HepG2 (cell line): ENCODE measurements at regions not wholly inside any gene's neighbourhood (a gene's known extent, or its start where the extent isn't known, plus 50 kb on each side); places are given as distances from the start of the nearest gene placed in this dataset.
A peak's percentile ranks its signal among the peaks of the same experiment; 100 is the strongest.

Source experiments
- ATAC-seq: fragments of 200-7000 bp; cut with Tn5 transposase; 3 replicates; pipeline ENCODE4 v1.9.1; 2020; ENCODE audit warnings: mild to moderate bottlenecking, moderate library complexity
- BruUV-seq: library from RNA; stranded (reverse); fragments of 400-500 nt; replicated peaks from 2 replicates; lab custom pipeline; 2021; lab: Mats Ljungman, UMichigan
- CTCF ChIA-PET: fragments of 300-600 bp; formaldehyde crosslinking; extraction: SDS; loops from one replicate; lab custom pipeline; 2021; ENCODE audit warnings: low total read pairs, inconsistent platforms, low intra/inter-chr PET ratio; lab: Yijun Ruan, JAX
- POLR2A ChIA-PET: fragments of 350-600 bp; sonication (Branson Sonifier 250); formaldehyde crosslinking; loops from one replicate; lab custom pipeline; 2020; ENCODE audit warnings: antibody characterized with exemption, inconsistent platforms; lab: Yijun Ruan, JAX
- DNase-seq: peaks from one replicate; pipeline ENCODE4 v3.0.0-alpha.2; 2015; ENCODE audit warnings: low spot score
- FAIRE-seq: peaks from 3 replicates; lab custom pipeline; 2011; peaks lifted over from hg19 to GRCh38; lab: Jason Lieb, UNC
- H2AFZ ChIP-seq: one replicate; pipeline ENCODE4 v1.6.1; 2011; ENCODE audit warnings: low read length, inconsistent platforms
- H3K27ac ChIP-seq: fragments of 300-600 bp; 3 replicates; pipeline ENCODE4 v1.8.0; 2011; ENCODE audit warnings: mixed run types, mild to moderate bottlenecking, mixed read lengths, low read length, inconsistent platforms; ENCODE audit not compliant: insufficient read depth; ENCODE audit errors: extremely low read length
- H3K27me3 ChIP-seq, 2 experiments: fragments of 200-600 bp in 1 of 2; 2 replicates in 1 of 2; 3 replicates in 1 of 2; pipeline versions ENCODE4 v1.6.0 to v1.8.0; 2011; ENCODE audit warnings: low read length in 2 of 2, mild to moderate bottlenecking in 2 of 2, moderate library complexity in 2 of 2, inconsistent platforms in 1 of 2; ENCODE audit not compliant: insufficient read depth in 2 of 2, control insufficient read depth in 1 of 2
- H3K36me3 ChIP-seq, 2 experiments: fragments of 200-600 bp in 1 of 2; replicated peaks in 1 of 2; 2 replicates in 1 of 2; 3 replicates in 1 of 2; pipeline versions ENCODE4 v1.5.1 to v1.8.0; 2011; ENCODE audit warnings: low read length in 2 of 2, inconsistent platforms in 1 of 2; ENCODE audit not compliant: insufficient read depth in 2 of 2, control insufficient read depth in 1 of 2
- H3K4me1 ChIP-seq: 2 replicates; pipeline ENCODE4 v1.5.1; 2012; ENCODE audit warnings: low read length, inconsistent platforms; ENCODE audit not compliant: insufficient read depth
- H3K4me2 ChIP-seq: 2 replicates; pipeline ENCODE4 v1.6.0; 2011; ENCODE audit warnings: low read depth, low read length, inconsistent platforms
- H3K4me3 ChIP-seq, 3 experiments: fragments of 200-600 bp in 1 of 3; sonication (generic), shearing (Covaris generic) in 1 of 3; replicated peaks in 1 of 3; 2 replicates each; pipeline ENCODE4 v1.5.1; 2011 to 2016; ENCODE audit warnings: low read length in 3 of 3, inconsistent platforms in 2 of 3, low read depth in 2 of 3, mild to moderate bottlenecking in 2 of 3, control low read depth in 1 of 3, mixed read lengths in 1 of 3; ENCODE audit not compliant: insufficient read depth in 1 of 3
- H3K79me2 ChIP-seq: one replicate; pipeline ENCODE4 v1.6.1; 2011; ENCODE audit warnings: low read length, inconsistent platforms; ENCODE audit not compliant: insufficient read depth
- H3K9ac ChIP-seq: 2 replicates; pipeline ENCODE4 v1.6.0; 2011; ENCODE audit warnings: mild to moderate bottlenecking, low read depth, low read length, inconsistent platforms; ENCODE audit not compliant: insufficient read depth
- H3K9me3 ChIP-seq: 2 replicates; pipeline ENCODE4 v1.5.1; 2012; ENCODE audit warnings: mild to moderate bottlenecking, low read length
- H4K20me1 ChIP-seq: 2 replicates; pipeline ENCODE4 v1.6.0; 2011; ENCODE audit warnings: inconsistent platforms, mild to moderate bottlenecking, low read length, moderate library complexity; ENCODE audit not compliant: insufficient read depth
- CCAR2 ChIP-seq: fragments of 200-400 bp; formaldehyde crosslinking; optimal IDR thresholded peaks from 2 replicates; pipeline ENCODE3; 2018; ENCODE audit warnings: low read depth, mild to moderate bottlenecking, low read length, moderate library complexity
- CEBPB ChIP-seq: IDR thresholded peaks from 2 replicates; pipeline ENCODE4 v1.6.1; 2011; ENCODE audit warnings: low read depth, low read length, improper control_type of control experiment, borderline replicate concordance
- MAFK ChIP-seq, 2 experiments: IDR thresholded peaks in 1 of 2; conservative IDR thresholded peaks in 1 of 2; 2 replicates each; pipeline ENCODE4 v1.6.1; 2011; ENCODE audit warnings: improper control_type of control experiment in 2 of 2, low read length in 2 of 2
- SP2 ChIP-seq: sonication (generic); formaldehyde crosslinking; IDR thresholded peaks from 2 replicates; pipeline ENCODE4 v1.5.1; 2020; ENCODE audit warnings: mild to moderate bottlenecking, missing genetic modification reagents
- ZNF205 ChIP-seq: IDR thresholded peaks from 2 replicates; pipeline ENCODE4 v1.6.1; 2018; ENCODE audit warnings: missing biosample characterization, missing genetic modification reagents
- ZNF350 ChIP-seq: sonication (generic); formaldehyde crosslinking; IDR thresholded peaks from 2 replicates; pipeline ENCODE4 v1.4.0; 2020; ENCODE audit warnings: mild to moderate bottlenecking, low read depth, missing genetic modification reagents, borderline replicate concordance
- WGBS: methylation state at CpG from one replicate; pipeline ENCODE4 v1.1.6; 2017; ENCODE audit warnings: low lambda C conversion rate; 5-methylcytosine and 5-hydroxymethylcytosine counted together
- in situ Hi-C: cut with HindIII; loops from 2 replicates; pipeline ENCODE4 v1.10.0; 2017; ENCODE audit warnings: low pct_unique_long_range_greater_than_20kb; ENCODE audit not compliant: extremely low pct_ligation_motif_present
- intact Hi-C: fragments of 100-400 bp; cut with micrococcal nuclease; formaldehyde crosslinking; loops from one replicate; pipeline ENCODE4 v1.10.0; 2022; ENCODE audit not compliant: unreplicated experiment
- TF ChIP-seq, protein P1 (sequence below): sonication (generic); formaldehyde crosslinking; IDR thresholded peaks from 2 replicates; pipeline ENCODE4 v1.4.0; 2020; ENCODE audit warnings: missing genetic modification reagents, borderline replicate concordance
- TF ChIP-seq, protein P2 (sequence below): sonication (generic); formaldehyde crosslinking; IDR thresholded peaks from 2 replicates; pipeline ENCODE4 v1.4.0; 2020; ENCODE audit warnings: mild to moderate bottlenecking, missing genetic modification reagents
- TF ChIP-seq, protein P3 (sequence below): sonication (generic); formaldehyde crosslinking; IDR thresholded peaks from 2 replicates; pipeline ENCODE4 v1.4.0; 2020; ENCODE audit warnings: missing genetic modification reagents, borderline replicate concordance

DNA sequence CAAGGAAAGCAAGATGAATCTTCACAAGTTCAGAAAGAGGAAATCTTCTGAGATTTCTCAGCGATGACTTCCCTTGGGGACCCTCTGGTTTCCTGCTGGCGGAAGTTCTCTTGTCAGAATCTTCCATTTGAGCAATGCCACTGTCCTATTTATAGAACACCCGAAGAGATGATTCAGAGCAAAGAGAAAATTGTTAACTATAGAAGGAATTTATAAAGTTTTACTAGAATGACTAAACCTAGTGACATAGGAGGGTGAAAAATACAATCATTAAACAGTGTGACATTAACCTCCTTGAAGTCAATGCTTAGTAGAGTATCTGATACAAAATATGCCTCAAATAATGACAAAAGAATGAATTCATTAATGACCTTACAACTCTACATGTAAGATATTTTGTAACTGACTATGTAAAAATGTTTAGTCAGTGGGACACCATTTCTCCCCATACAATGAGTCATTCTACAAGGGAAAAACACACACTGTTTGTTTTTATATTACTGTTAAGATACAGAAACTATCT lies 206.5 kb upstream of the CNTNAP2 start (continued):
- TF ChIP-seq ZNF205 (CRISPR knock-in tag) (no peak), ZNF350 (CRISPR knock-in tag) (no peak)

DNA sequence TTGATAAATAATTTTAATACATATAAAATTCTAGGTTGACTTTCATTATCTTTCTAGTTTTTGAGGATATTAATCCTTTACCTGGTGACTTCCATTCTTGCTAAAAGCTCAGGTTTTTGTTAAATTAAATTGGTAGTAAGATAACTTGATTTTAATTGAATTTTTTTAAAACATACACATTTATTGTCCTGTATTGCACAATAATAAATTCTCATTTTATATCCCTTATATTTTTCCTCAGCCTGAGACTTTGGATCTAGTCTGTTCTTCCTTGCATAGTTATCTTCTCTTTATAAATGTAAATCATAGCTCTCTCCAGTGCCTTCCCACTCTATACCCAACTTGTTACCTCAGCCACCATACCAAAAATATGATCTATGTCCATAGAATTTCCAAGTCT lies 212.9 kb upstream of the CNTNAP2 start:
- no peak overlapping the region for H3K4me2 ChIP-seq
- H3K9me3 ChIP-seq = peaks cover 92% of the 10 kb centered on the region
- intact Hi-C loops = no loop called here
- H4K20me1 ChIP-seq = no peaks in the 10 kb centered on the region
- CTCF ChIA-PET = no interaction called here
- POLR2A ChIA-PET = no interaction called here
- BruUV-seq = no TSS peak
- no peak overlapping the region for H3K4me3 ChIP-seq
- no peak overlapping the region for H3K9ac ChIP-seq
- no peak overlapping the region for H3K27ac ChIP-seq
- H2AFZ ChIP-seq = no peak overlapping the region
- ATAC-seq (no peak), DNase-seq (no peak), FAIRE-seq (no peak)
- TF ChIP-seq CEBPB (0 out of 2 replicates have a peak, but pooled peaks have one; percentile 29), SP2 (CRISPR knock-in tag) (no peak)
- H3K4me1 ChIP-seq = no peaks in the 10 kb centered on the region
- H3K36me3 ChIP-seq = no peaks in the 10 kb centered on the region
- in situ Hi-C loops = no loop called here
- no peaks in the 10 kb centered on the region for H3K27me3 ChIP-seq
- H3K79me2 ChIP-seq = no peaks in the 10 kb centered on the region

DNA sequence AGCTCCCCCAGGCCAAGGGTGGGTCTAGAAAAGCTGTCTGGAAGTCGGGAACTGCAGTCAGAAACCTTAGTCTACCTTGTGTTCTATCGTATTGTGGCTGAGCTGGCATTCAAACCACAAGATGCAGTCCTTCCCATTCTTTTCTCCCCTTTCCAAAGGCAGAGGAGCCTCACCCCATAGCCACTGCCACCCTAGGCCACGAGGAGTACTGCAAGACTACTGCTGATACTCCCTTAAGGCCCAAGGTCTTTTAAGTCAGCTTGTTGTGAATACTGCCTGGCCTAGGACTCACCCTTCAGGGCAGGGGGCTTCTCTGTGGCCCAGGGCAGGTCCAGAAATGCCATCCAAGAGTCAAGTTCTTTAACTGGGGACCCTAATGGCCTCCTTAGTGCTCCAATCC lies 214.5 kb upstream of the CNTNAP2 start:
- Histone ChIP-seq H4K20me1 (no peaks in the 10 kb centered on the region), H3K27me3 (no peaks in the 10 kb centered on the region), H2AFZ (no peak overlapping the region), H3K4me1 (no peaks in the 10 kb centered on the region), H3K79me2 (no peaks in the 10 kb centered on the region), H3K4me3 (no peak overlapping the region), H3K4me2 (no peak overlapping the region), H3K9ac (no peak overlapping the region), H3K36me3 (no peaks in the 10 kb centered on the region), H3K27ac (no peak overlapping the region), H3K9me3 (peaks cover 94% of the 10 kb centered on the region)
- no peak for DNase-seq
- ATAC-seq = no peak
- in situ Hi-C loops (no loop called here), intact Hi-C loops (no loop called here)
- no TSS peak for BruUV-seq
- ChIA-PET POLR2A (no interaction called here), CTCF (no interaction called here)
- 0% methylated on average over 3 of the region's 3 CpGs for WGBS
- FAIRE-seq = no peak
- TF ChIP-seq CCAR2 = no peak
- TF ChIP-seq, protein P1, sequence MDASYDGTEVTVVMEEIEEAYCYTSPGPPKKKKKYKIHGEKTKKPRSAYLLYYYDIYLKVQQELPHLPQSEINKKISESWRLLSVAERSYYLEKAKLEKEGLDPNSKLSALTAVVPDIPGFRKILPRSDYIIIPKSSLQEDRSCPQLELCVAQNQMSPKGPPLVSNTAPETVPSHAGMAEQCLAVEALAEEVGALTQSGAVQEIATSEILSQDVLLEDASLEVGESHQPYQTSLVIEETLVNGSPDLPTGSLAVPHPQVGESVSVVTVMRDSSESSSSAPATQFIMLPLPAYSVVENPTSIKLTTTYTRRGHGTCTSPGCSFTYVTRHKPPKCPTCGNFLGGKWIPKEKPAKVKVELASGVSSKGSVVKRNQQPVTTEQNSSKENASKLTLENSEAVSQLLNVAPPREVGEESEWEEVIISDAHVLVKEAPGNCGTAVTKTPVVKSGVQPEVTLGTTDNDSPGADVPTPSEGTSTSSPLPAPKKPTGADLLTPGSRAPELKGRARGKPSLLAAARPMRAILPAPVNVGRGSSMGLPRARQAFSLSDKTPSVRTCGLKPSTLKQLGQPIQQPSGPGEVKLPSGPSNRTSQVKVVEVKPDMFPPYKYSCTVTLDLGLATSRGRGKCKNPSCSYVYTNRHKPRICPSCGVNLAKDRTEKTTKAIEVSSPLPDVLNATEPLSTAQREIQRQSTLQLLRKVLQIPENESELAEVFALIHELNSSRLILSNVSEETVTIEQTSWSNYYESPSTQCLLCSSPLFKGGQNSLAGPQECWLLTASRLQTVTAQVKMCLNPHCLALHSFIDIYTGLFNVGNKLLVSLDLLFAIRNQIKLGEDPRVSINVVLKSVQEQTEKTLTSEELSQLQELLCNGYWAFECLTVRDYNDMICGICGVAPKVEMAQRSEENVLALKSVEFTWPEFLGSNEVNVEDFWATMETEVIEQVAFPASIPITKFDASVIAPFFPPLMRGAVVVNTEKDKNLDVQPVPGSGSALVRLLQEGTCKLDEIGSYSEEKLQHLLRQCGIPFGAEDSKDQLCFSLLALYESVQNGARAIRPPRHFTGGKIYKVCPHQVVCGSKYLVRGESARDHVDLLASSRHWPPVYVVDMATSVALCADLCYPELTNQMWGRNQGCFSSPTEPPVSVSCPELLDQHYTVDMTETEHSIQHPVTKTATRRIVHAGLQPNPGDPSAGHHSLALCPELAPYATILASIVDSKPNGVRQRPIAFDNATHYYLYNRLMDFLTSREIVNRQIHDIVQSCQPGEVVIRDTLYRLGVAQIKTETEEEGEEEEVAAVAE (CRISPR knock-in tag) = no peak
- TF ChIP-seq MAFK (conservative IDR thresholded peaks at IDR 0.05 in 1 of 2, IDR thresholded peaks at IDR 0.05 in 1 of 2; ENCODE audit: low read length in 2 of 2) = no peak
- TF ChIP-seq, protein P2, sequence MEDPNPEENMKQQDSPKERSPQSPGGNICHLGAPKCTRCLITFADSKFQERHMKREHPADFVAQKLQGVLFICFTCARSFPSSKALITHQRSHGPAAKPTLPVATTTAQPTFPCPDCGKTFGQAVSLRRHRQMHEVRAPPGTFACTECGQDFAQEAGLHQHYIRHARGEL = no peak
- TF ChIP-seq, protein P3, sequence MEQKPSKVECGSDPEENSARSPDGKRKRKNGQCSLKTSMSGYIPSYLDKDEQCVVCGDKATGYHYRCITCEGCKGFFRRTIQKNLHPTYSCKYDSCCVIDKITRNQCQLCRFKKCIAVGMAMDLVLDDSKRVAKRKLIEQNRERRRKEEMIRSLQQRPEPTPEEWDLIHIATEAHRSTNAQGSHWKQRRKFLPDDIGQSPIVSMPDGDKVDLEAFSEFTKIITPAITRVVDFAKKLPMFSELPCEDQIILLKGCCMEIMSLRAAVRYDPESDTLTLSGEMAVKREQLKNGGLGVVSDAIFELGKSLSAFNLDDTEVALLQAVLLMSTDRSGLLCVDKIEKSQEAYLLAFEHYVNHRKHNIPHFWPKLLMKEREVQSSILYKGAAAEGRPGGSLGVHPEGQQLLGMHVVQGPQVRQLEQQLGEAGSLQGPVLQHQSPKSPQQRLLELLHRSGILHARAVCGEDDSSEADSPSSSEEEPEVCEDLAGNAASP (CRISPR knock-in tag) = no peak
